AG20443 (cell line): ENCODE measurements at regions not wholly inside any gene's neighbourhood (a gene's known extent, or its start where the extent isn't known, plus 50 kb on each side); places are given as distances from the start of the nearest gene placed in this dataset.

Experiments used
- DNase-seq: peaks from one replicate; pipeline ENCODE4 v3.0.0; 2012; ENCODE audit warnings: low spot score, mixed read lengths

- no peak for DNase-seq
Measured at GRCh38 chr3:44056446-44057240, 185.0 kb upstream of the TOPAZ1 start.

GRCh38 chr3:44058022-44058867 is 183.4 kb upstream of the TOPAZ1 start:
- peak; percentile 82 for DNase-seq

- no peak for DNase-seq
Measured at GRCh38 chr3:44058868-44059203, 182.8 kb upstream of the TOPAZ1 start.

GRCh38 chr3:44060164-44060563 is 181.5 kb upstream of the TOPAZ1 start:
- DNase-seq: no peak

- no peak for DNase-seq
Measured at GRCh38 chr3:44061268-44061667, 180.4 kb upstream of the TOPAZ1 start.

GRCh38 chr3:44061961-44062360 is 179.7 kb upstream of the TOPAZ1 start:
- no peak for DNase-seq

GRCh38 chr3:44065311-44066094 is 176.2 kb upstream of the TOPAZ1 start:
- DNase-seq: peak; percentile 56

- DNase-seq: no peak
Measured at GRCh38 chr3:44066806-44067205, 174.9 kb upstream of the TOPAZ1 start.

- DNase-seq: no peak
Measured at GRCh38 chr3:44067431-44067830, 174.3 kb upstream of the TOPAZ1 start.

- DNase-seq: no peak
Measured at GRCh38 chr3:44068753-44069152, 172.9 kb upstream of the TOPAZ1 start.

- no peak for DNase-seq
Measured at GRCh38 chr3:44069276-44069675, 172.4 kb upstream of the TOPAZ1 start.

GRCh38 chr3:44070841-44071546 is 170.7 kb upstream of the TOPAZ1 start:
- no peak for DNase-seq

- no peak for DNase-seq
Measured at GRCh38 chr3:44072601-44073540, 168.8 kb upstream of the TOPAZ1 start.

GRCh38 chr3:44074181-44074580 is 167.5 kb upstream of the TOPAZ1 start:
- DNase-seq: no peak

- DNase-seq: no peak
Measured at GRCh38 chr3:44076221-44076829, 165.4 kb upstream of the TOPAZ1 start.

- no peak for DNase-seq
Measured at GRCh38 chr3:44077267-44077666, 164.4 kb upstream of the TOPAZ1 start.

GRCh38 chr3:44078863-44079262 is 162.8 kb upstream of the TOPAZ1 start:
- DNase-seq: no peak

- no peak for DNase-seq
Measured at GRCh38 chr3:44079916-44080315, 161.8 kb upstream of the TOPAZ1 start.

GRCh38 chr3:44080474-44081072 is 161.1 kb upstream of the TOPAZ1 start:
- DNase-seq: no peak

GRCh38 chr3:44090036-44090435 is 151.7 kb upstream of the TOPAZ1 start:
- no peak for DNase-seq
